Frontal cortex (tissue), 3 donors: ENCODE measurements at regions not wholly inside any gene's neighbourhood (a gene's known extent, or its start where the extent isn't known, plus 50 kb on each side); places are given as distances from the start of the nearest gene placed in this dataset.
"Not testable (repeated sequence)": the region's sequence is repeated elsewhere in the genome, so short reads cannot be mapped to it uniquely, and the experiment has no call there.

Source experiments
- DNase-seq, 2 donors: peaks; one replicate each; pipeline ENCODE4 v3.0.0; 2012; ENCODE audit warnings: low spot score in 2 of 2
- FAIRE-seq: peaks from 2 replicates; lab custom pipeline; 2012; peaks lifted over from hg19 to GRCh38; lab: Jason Lieb, UNC
- donor health status: control.
- donor health status: control.
- donor health status: control.

- not testable (repeated sequence) for DNase-seq, FAIRE-seq
Observed at GRCh38 chr1:143792047-143792937, 179.5 kb downstream of the FAM72C start.

GRCh38 chr1:143786381-143786780 is 185.4 kb downstream of the FAM72C start:
- not testable (repeated sequence) for DNase-seq, FAIRE-seq

GRCh38 chr1:143785883-143786282 is 185.9 kb downstream of the FAM72C start:
- not testable (repeated sequence) for FAIRE-seq, DNase-seq

GRCh38 chr1:143784239-143784882 is 187.4 kb downstream of the FAM72C start:
- not testable (repeated sequence) for FAIRE-seq, DNase-seq

- not testable (repeated sequence) for DNase-seq, FAIRE-seq
Observed at GRCh38 chr1:143778178-143778577, 193.6 kb downstream of the FAM72C start.

- not testable (repeated sequence) for DNase-seq, FAIRE-seq
Observed at GRCh38 chr1:143764831-143765230, 207.0 kb downstream of the FAM72C start.

GRCh38 chr1:143760366-143760765 is 211.4 kb downstream of the FAM72C start:
- not testable (repeated sequence) for FAIRE-seq, DNase-seq

- FAIRE-seq, DNase-seq: not testable (repeated sequence)
Observed at GRCh38 chr1:143755961-143756360, 215.8 kb downstream of the FAM72C start.

GRCh38 chr1:143748906-143749305 is 222.9 kb downstream of the FAM72C start:
- FAIRE-seq: no peak
- no peak for DNase-seq

- DNase-seq: no peak
Observed at GRCh38 chr1:143736562-143736961, 235.2 kb downstream of the FAM72C start.

GRCh38 chr1:143735764-143736461 is 235.9 kb downstream of the FAM72C start:
- FAIRE-seq (no peak), DNase-seq (no peak)

More at GRCh38 chr1:143736562-143736961, 235.2 kb downstream of the FAM72C start:
- no peak for FAIRE-seq

- not testable (repeated sequence) for FAIRE-seq, DNase-seq
Observed at GRCh38 chr1:143734261-143734660, 237.5 kb downstream of the FAM72C start.

GRCh38 chr1:143730890-143731289 is 240.9 kb downstream of the FAM72C start:
- FAIRE-seq, DNase-seq: not testable (repeated sequence)

- not testable (repeated sequence) for FAIRE-seq, DNase-seq
Observed at GRCh38 chr1:143729449-143730111, 242.2 kb downstream of the FAM72C start.

- not testable (repeated sequence) for FAIRE-seq, DNase-seq
Observed at GRCh38 chr1:143728802-143729448, 242.9 kb downstream of the FAM72C start.

GRCh38 chr1:143727263-143727662 is 244.5 kb downstream of the FAM72C start:
- FAIRE-seq: no peak
- DNase-seq: no peak

- no peak for DNase-seq
- FAIRE-seq: no peak
Observed at GRCh38 chr1:143721024-143721373, 250.8 kb downstream of the FAM72C start.

GRCh38 chr1:143720087-143721023 is 251.4 kb downstream of the FAM72C start:
- DNase-seq (no peak), FAIRE-seq (no peak)
